OCI-LY1 (cell line): ENCODE measurements at regions not wholly inside any gene's neighbourhood (a gene's known extent, or its start where the extent isn't known, plus 50 kb on each side); places are given as distances from the start of the nearest gene placed in this dataset.

Source experiments
- EZH2 ChIP-seq: fragments of 200-600 bp; sonication (generic), shearing (Covaris generic); IDR thresholded peaks from 2 replicates; pipeline ENCODE4 v1.8.0; 2017; ENCODE audit warnings: borderline replicate concordance, mixed run types, mild to moderate bottlenecking, antibody characterized with exemption, low read length, moderate library complexity, mixed read lengths
- TF ChIP-seq, protein P1 (sequence below): fragments of 200-600 bp; sonication (generic), shearing (Covaris generic); IDR thresholded peaks from 2 replicates; pipeline ENCODE4 v1.5.1; 2017; ENCODE audit warnings: mild to moderate bottlenecking, antibody characterized with exemption, low read length, moderate library complexity, mixed read lengths

DNA sequence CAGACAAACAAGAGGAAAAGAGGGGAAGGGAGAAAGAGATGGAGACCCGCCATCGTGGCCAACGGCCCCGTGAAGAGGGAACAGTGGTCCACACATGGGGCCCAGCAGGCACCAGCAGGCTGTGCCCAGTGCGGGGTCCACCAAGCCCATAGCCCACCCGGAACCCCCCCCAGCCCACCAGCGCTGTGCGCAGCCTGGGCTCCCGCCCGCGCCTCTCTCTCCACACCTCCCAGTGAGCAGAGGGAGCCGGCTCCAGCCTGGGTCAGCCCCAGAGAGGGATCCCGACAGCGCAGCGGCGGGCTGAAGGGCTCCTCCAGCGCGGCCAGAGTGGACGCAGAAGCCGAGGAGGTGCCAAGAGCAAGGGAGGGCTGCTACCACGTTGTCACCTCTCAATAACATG lies 105.0 kb upstream of the TMTC1 start:
- TF ChIP-seq, protein P1, sequence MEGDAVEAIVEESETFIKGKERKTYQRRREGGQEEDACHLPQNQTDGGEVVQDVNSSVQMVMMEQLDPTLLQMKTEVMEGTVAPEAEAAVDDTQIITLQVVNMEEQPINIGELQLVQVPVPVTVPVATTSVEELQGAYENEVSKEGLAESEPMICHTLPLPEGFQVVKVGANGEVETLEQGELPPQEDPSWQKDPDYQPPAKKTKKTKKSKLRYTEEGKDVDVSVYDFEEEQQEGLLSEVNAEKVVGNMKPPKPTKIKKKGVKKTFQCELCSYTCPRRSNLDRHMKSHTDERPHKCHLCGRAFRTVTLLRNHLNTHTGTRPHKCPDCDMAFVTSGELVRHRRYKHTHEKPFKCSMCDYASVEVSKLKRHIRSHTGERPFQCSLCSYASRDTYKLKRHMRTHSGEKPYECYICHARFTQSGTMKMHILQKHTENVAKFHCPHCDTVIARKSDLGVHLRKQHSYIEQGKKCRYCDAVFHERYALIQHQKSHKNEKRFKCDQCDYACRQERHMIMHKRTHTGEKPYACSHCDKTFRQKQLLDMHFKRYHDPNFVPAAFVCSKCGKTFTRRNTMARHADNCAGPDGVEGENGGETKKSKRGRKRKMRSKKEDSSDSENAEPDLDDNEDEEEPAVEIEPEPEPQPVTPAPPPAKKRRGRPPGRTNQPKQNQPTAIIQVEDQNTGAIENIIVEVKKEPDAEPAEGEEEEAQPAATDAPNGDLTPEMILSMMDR, result no peak
- TF ChIP-seq EZH2, result no peak
